Kidney capillary endothelial cell (primary cell): ENCODE measurements at regions not wholly inside any gene's neighbourhood (a gene's known extent, or its start where the extent isn't known, plus 50 kb on each side); places are given as distances from the start of the nearest gene placed in this dataset.
"Not testable (repeated sequence)": the region's sequence is repeated elsewhere in the genome, so short reads cannot be mapped to it uniquely, and the experiment has no call there.

Source experiments
- DNase-seq: peaks from one replicate; pipeline ENCODE4 v3.0.0-alpha.2; 2018; ENCODE audit warnings: low spot score

GRCh38 chr3:153552887-153553604 lies 391.0 kb downstream of the RAP2B start:
- DNase-seq = no peak

- no peak for DNase-seq
Observed at GRCh38 chr3:153553605-153553945, 391.5 kb downstream of the RAP2B start.

GRCh38 chr3:153555919-153556318 lies 393.9 kb downstream of the RAP2B start:
- DNase-seq = no peak

GRCh38 chr3:153559366-153559765 lies 397.3 kb downstream of the RAP2B start:
- DNase-seq = not testable (repeated sequence)

- no peak for DNase-seq
Observed at GRCh38 chr3:153567011-153567410, 405.0 kb downstream of the RAP2B start.

- DNase-seq = no peak
Observed at GRCh38 chr3:153567556-153567955, 405.5 kb downstream of the RAP2B start.

- DNase-seq = not testable (repeated sequence)
Observed at GRCh38 chr3:153570481-153570880, 408.5 kb downstream of the RAP2B start.

GRCh38 chr3:153572165-153572564 lies 410.1 kb downstream of the RAP2B start:
- no peak for DNase-seq

GRCh38 chr3:153572654-153573053 lies 410.6 kb downstream of the RAP2B start:
- no peak for DNase-seq

- DNase-seq = no peak
Observed at GRCh38 chr3:153573481-153573880, 411.5 kb downstream of the RAP2B start.

GRCh38 chr3:153574445-153574844 lies 412.4 kb downstream of the RAP2B start:
- DNase-seq = no peak

GRCh38 chr3:153577059-153577736 lies 415.2 kb downstream of the RAP2B start:
- DNase-seq = no peak

GRCh38 chr3:153578046-153578445 lies 416.0 kb downstream of the RAP2B start:
- DNase-seq = no peak

GRCh38 chr3:153590051-153590450 lies 428.0 kb downstream of the RAP2B start:
- no peak for DNase-seq

GRCh38 chr3:153591561-153592245 lies 429.7 kb downstream of the RAP2B start:
- DNase-seq = no peak

- DNase-seq = peak; percentile 69
Observed at GRCh38 chr3:153595186-153595815, 433.3 kb downstream of the RAP2B start.

GRCh38 chr3:153596401-153596800 lies 434.4 kb downstream of the RAP2B start:
- no peak for DNase-seq

GRCh38 chr3:153599685-153600084 lies 437.7 kb downstream of the RAP2B start:
- no peak for DNase-seq

- DNase-seq = no peak
Observed at GRCh38 chr3:153600896-153601295, 438.9 kb downstream of the RAP2B start.

- no peak for DNase-seq
Observed at GRCh38 chr3:153601374-153601853, 439.4 kb downstream of the RAP2B start.

- DNase-seq = no peak
Observed at GRCh38 chr3:153602801-153603200, 440.8 kb downstream of the RAP2B start.

GRCh38 chr3:153614140-153614539 lies 452.1 kb downstream of the RAP2B start:
- DNase-seq = no peak

- peak; percentile 57 for DNase-seq
Observed at GRCh38 chr3:153614563-153614962, 452.5 kb downstream of the RAP2B start.
